Natural killer cell (primary cell): ENCODE measurements at regions not wholly inside any gene's neighbourhood (a gene's known extent, or its start where the extent isn't known, plus 50 kb on each side); places are given as distances from the start of the nearest gene placed in this dataset.

Source experiments
- ATAC-seq, 3 donors: fragments of 150-1000 bp in 2 of 3; fragments of 200-7000 bp in 1 of 3; cut with Tn5 transposase; 1 replicate in 1 of 3; 2 replicates in 2 of 3; pipeline ENCODE4 v1.10.0; 2021; ENCODE audit warnings: mild to moderate bottlenecking in 2 of 3, moderate library complexity in 2 of 3
- DNase-seq, 2 donors: peaks; one replicate each; pipeline versions ENCODE4 v3.0.0 to v3.0.0-alpha.2; 2013 to 2021; ENCODE audit warnings: mixed read lengths in 1 of 2
- H3K27ac ChIP-seq: one replicate; pipeline ENCODE4 v1.5.1; 2013; ENCODE audit warnings: mild to moderate bottlenecking, low read length
- H3K27me3 ChIP-seq: one replicate; pipeline ENCODE4 v1.6.1; 2013; ENCODE audit warnings: low read length; ENCODE audit not compliant: control insufficient read depth, insufficient read depth
- H3K36me3 ChIP-seq: one replicate; pipeline ENCODE4 v1.6.1; 2013; ENCODE audit warnings: low read length; ENCODE audit not compliant: control insufficient read depth, insufficient read depth
- H3K4me1 ChIP-seq: one replicate; pipeline ENCODE4 v1.6.1; 2013; ENCODE audit warnings: low read length; ENCODE audit not compliant: control insufficient read depth, insufficient read depth
- H3K4me3 ChIP-seq: one replicate; pipeline ENCODE4 v1.5.1; 2013; ENCODE audit warnings: low read length
- H3K9me3 ChIP-seq: one replicate; pipeline ENCODE4 v1.6.1; 2013; ENCODE audit warnings: low read length; ENCODE audit not compliant: control insufficient read depth, insufficient read depth
- H3K27ac Mint-ChIP-seq, 2 donors: one replicate each; pipeline ENCODE4 v1.8.0; 2022; ENCODE audit warnings: mild to moderate bottlenecking in 2 of 2, mixed read lengths in 2 of 2, moderate library complexity in 1 of 2
- H3K27me3 Mint-ChIP-seq, 2 donors: one replicate each; pipeline ENCODE4 v1.8.0; 2022; ENCODE audit warnings: low read depth in 2 of 2, mixed read lengths in 2 of 2
- H3K36me3 Mint-ChIP-seq: one replicate; pipeline ENCODE4 v1.8.0; 2022; ENCODE audit warnings: mixed read lengths
- H3K4me1 Mint-ChIP-seq, 2 donors: one replicate each; pipeline ENCODE4 v1.8.0; 2022; ENCODE audit warnings: mixed read lengths in 2 of 2
- H3K4me3 Mint-ChIP-seq: one replicate; pipeline ENCODE4 v1.8.0; 2022; ENCODE audit warnings: mild to moderate bottlenecking, moderate library complexity, mixed read lengths
- H3K9me3 Mint-ChIP-seq, 2 donors: one replicate each; pipeline ENCODE4 v1.8.0; 2022; ENCODE audit warnings: mixed read lengths in 2 of 2
- WGBS: methylation state at CpG from one replicate; pipeline ENCODE4 v1.1.7; 2013; ENCODE audit warnings: missing lambda C conversion rate; ENCODE audit not compliant: insufficient coverage; 5-methylcytosine and 5-hydroxymethylcytosine counted together
- intact Hi-C: fragments of 100-400 bp; cut with micrococcal nuclease; formaldehyde crosslinking; loops from one replicate; pipeline ENCODE4 v1.14.2; 2022
- TF ChIP-seq, protein P1 (sequence below): fragments of 200-600 bp; IDR thresholded peaks from one replicate; pipeline ENCODE4 v1.8.0; 2022; ENCODE audit warnings: antibody characterized with exemption

DNA sequence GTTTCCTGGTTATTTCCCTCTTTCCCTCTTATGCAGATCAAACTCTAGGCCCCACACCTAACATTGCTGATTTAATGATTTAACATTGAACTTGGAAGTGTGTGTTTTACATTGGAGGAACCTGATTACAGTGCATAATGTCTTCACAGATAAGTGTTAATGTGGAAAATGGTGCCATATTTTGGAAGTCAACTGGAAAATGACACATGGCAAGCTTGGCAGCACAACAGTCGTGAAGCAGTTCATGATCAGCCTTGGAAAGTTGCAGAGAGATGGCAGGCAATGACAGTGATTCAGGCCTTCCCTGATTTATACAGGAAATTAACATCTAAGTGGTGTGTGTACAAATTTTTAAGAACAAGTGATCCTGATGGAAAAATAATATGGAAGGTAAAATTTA, 80.0 kb upstream of the CTNND2 start:
- Histone ChIP-seq H3K9me3 (no peaks in the 10 kb centered on the region), H3K27me3 (no peaks in the 10 kb centered on the region), H3K4me1 (no peaks in the 10 kb centered on the region), H3K36me3 (no peaks in the 10 kb centered on the region), H3K4me3 (no peak overlapping the region), H3K27ac (no peak overlapping the region)
- DNase-seq (no peak), ATAC-seq (no peak)
- Mint-ChIP-seq H3K4me3 (no peak overlapping the region), H3K9me3 (peaks cover 4 to 10% of the 10 kb centered on the region in 2 donors), H3K27ac (no peak overlapping the region), H3K4me1 (no peaks in the 10 kb centered on the region), H3K27me3 (no peaks in the 10 kb centered on the region), H3K36me3 (no peaks in the 10 kb centered on the region)
- TF ChIP-seq, protein P1, sequence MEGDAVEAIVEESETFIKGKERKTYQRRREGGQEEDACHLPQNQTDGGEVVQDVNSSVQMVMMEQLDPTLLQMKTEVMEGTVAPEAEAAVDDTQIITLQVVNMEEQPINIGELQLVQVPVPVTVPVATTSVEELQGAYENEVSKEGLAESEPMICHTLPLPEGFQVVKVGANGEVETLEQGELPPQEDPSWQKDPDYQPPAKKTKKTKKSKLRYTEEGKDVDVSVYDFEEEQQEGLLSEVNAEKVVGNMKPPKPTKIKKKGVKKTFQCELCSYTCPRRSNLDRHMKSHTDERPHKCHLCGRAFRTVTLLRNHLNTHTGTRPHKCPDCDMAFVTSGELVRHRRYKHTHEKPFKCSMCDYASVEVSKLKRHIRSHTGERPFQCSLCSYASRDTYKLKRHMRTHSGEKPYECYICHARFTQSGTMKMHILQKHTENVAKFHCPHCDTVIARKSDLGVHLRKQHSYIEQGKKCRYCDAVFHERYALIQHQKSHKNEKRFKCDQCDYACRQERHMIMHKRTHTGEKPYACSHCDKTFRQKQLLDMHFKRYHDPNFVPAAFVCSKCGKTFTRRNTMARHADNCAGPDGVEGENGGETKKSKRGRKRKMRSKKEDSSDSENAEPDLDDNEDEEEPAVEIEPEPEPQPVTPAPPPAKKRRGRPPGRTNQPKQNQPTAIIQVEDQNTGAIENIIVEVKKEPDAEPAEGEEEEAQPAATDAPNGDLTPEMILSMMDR: no peak
- WGBS: 82% methylated on average over 1 of the region's 1 CpG
- intact Hi-C loops: no loop called here

DNA sequence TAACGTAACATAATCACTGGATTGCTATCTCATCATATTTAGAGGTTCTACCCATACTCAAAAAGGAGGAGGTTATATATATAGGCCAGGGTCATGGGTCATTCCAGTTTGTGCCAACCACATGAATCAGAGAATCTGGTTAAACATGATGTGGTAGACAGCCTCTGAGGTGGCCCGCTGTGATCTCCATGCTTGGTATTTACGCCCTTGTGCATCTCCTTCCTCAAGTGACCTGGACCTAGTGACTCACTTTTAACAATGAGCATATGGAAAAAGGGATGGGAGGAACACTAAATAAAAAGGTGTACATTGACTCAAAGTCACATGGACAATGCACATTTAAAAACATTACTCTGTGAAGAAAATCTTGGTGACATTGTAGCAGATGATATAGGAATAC, 77.7 kb upstream of the CTNND2 start:
- no peak for DNase-seq
- peaks cover 4 to 12% of the 10 kb centered on the region in 2 donors for H3K9me3 Mint-ChIP-seq
- H3K27ac Mint-ChIP-seq: no peak overlapping the region
- H3K36me3 Mint-ChIP-seq: no peaks in the 10 kb centered on the region
- H3K27me3 Mint-ChIP-seq: no peaks in the 10 kb centered on the region
- H3K4me3 Mint-ChIP-seq: no peak overlapping the region
- Histone ChIP-seq H3K36me3 (no peaks in the 10 kb centered on the region), H3K27me3 (no peaks in the 10 kb centered on the region), H3K4me1 (no peaks in the 10 kb centered on the region), H3K4me3 (no peak overlapping the region), H3K9me3 (no peaks in the 10 kb centered on the region), H3K27ac (no peak overlapping the region)
- 86% methylated on average over 2 of the region's 3 CpGs for WGBS
- intact Hi-C loops: no loop called here
- no peak for ATAC-seq
- H3K4me1 Mint-ChIP-seq: no peaks in the 10 kb centered on the region
- TF ChIP-seq, protein P1: no peak

DNA sequence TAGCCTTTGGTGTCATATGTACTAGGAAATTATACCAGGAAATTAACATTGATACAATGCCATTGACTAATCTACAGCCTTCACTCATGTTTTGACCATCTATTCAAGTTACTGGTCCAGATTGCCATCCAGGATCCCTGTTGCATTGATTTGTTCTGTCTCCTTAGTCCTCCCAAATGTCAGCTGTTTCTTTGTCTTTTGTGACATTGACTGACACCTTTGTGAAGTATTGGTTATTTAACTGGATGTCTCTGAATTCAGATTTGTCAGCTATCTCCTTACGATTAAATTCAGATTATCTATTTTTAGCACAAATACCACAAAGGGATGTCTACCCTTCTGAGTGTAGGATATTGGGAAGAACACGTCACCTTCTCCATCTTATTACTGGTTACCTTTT, 73.7 kb upstream of the CTNND2 start:
- Mint-ChIP-seq H3K4me1 (no peaks in the 10 kb centered on the region), H3K9me3 (peaks cover 0 to 6% of the 10 kb centered on the region in 2 donors), H3K4me3 (no peak overlapping the region), H3K36me3 (no peaks in the 10 kb centered on the region), H3K27me3 (no peaks in the 10 kb centered on the region), H3K27ac (no peak overlapping the region)
- Histone ChIP-seq H3K4me3 (no peak overlapping the region), H3K27me3 (no peaks in the 10 kb centered on the region), H3K4me1 (no peaks in the 10 kb centered on the region), H3K36me3 (no peaks in the 10 kb centered on the region), H3K27ac (no peak overlapping the region), H3K9me3 (no peaks in the 10 kb centered on the region)
- intact Hi-C loops: no loop called here
- no CpG with 5 or more reads among the region's 2 CpGs for WGBS
- ATAC-seq (no peak), DNase-seq (no peak)
- TF ChIP-seq, protein P1: no peak

DNA sequence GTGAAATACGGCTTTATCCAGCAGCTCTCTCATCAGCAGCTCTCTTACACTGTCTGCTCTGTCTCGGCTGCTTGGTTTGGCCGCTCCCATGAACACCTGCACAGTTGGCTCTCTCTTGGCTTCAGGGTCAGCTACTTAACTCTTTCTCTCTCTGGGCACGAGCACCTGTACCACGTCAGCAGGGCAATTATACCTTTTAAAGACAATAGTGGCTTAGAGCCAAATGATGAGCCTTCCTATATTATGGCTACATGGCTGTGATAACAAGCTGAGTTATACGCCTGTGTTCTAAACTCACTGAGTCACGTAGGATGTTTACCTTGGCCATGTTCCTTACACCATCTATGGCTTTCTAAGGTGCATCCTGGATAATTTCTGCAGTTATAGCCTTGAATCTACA, 69.2 kb upstream of the CTNND2 start:
- DNase-seq (no peak), ATAC-seq (no peak)
- H3K4me3 Mint-ChIP-seq: no peak overlapping the region
- H3K36me3 Mint-ChIP-seq: no peaks in the 10 kb centered on the region
- H3K27me3 Mint-ChIP-seq: no peaks in the 10 kb centered on the region
- Histone ChIP-seq H3K9me3 (no peaks in the 10 kb centered on the region), H3K27me3 (no peaks in the 10 kb centered on the region), H3K4me3 (no peak overlapping the region), H3K4me1 (no peaks in the 10 kb centered on the region), H3K36me3 (no peaks in the 10 kb centered on the region), H3K27ac (no peak overlapping the region)
- intact Hi-C loops: no loop called here
- TF ChIP-seq, protein P1: no peak
- no peaks in the 10 kb centered on the region for H3K4me1 Mint-ChIP-seq
- peaks cover 7 to 8% of the 10 kb centered on the region in 2 donors for H3K9me3 Mint-ChIP-seq
- 78% methylated on average over 7 of the region's 7 CpGs for WGBS
- H3K27ac Mint-ChIP-seq: no peak overlapping the region
